Tibial nerve (tissue), 4 donors: ENCODE measurements at regions not wholly inside any gene's neighbourhood (a gene's known extent, or its start where the extent isn't known, plus 50 kb on each side); places are given as distances from the start of the nearest gene placed in this dataset.

Experiments
- CTCF ChIP-seq, 5 experiments: fragments of 200-600 bp in 3 of 5; fragments of 450-650 bp in 2 of 5; sonication (generic) in 3 of 5; IDR thresholded peaks; one replicate each; pipeline ENCODE4 v1.5.1; 2016 to 2019; ENCODE audit warnings: antibody characterized with exemption in 5 of 5, mild to moderate bottlenecking in 3 of 5, moderate library complexity in 2 of 5
- EP300 ChIP-seq, 2 donors: sonication (generic); formaldehyde crosslinking; IDR thresholded peaks; one replicate each; pipeline ENCODE4 v1.6.1; 2017; ENCODE audit warnings: antibody characterized with exemption in 2 of 2, mild to moderate bottlenecking in 1 of 2

DNA sequence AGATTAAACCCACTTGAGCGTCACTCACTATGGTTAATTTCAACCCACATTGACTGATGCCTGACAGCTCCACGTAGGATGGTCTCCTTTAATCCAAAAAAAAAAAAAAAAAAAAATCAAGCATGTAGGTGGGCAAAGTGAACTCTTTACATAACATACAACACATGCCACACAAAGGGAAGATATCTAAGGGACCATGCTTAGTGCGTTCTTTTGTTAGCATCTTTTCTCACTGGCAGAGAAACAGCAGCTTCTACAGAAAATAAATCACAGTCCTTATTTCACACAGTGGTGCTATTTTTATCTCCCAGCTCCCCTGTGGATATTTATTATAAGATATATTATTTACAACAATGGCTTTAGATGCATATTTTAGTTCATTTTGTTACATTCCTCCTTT, 652.0 kb upstream of the CELF2 start:
- TF ChIP-seq CTCF (IDR thresholded peaks at IDR 0.05) (no peak), EP300 (IDR thresholded peaks at IDR 0.05) (no peak)
